Smooth muscle cell (in vitro differentiated cells): ENCODE measurements at regions not wholly inside any gene's neighbourhood (a gene's known extent, or its start where the extent isn't known, plus 50 kb on each side); places are given as distances from the start of the nearest gene placed in this dataset.
"Not testable (repeated sequence)": the region's sequence is repeated elsewhere in the genome, so short reads cannot be mapped to it uniquely, and the experiment has no call there.

Experiments used
- DNase-seq: peaks from one replicate; lab custom pipeline; 2025; ENCODE audit not compliant: unreplicated experiment; lab: John Stamatoyannopoulos, UW
- H2AFZ ChIP-seq: fragments of 200-600 bp; sonication (generic); 2 replicates; pipeline ENCODE4 v1.6.0; 2016; ENCODE audit warnings: antibody characterized with exemption, low read depth, mild to moderate bottlenecking
- H3F3A ChIP-seq: fragments of 200-600 bp; sonication (generic); 2 replicates; pipeline ENCODE4 v1.6.0; 2017; ENCODE audit warnings: antibody characterized with exemption, low read depth
- H3K27ac ChIP-seq: fragments of 200-600 bp; sonication (generic); 2 replicates; pipeline ENCODE4 v1.5.1; 2016; ENCODE audit warnings: low read depth, mild to moderate bottlenecking
- H3K27me3 ChIP-seq: fragments of 200-600 bp; sonication (generic); 2 replicates; pipeline ENCODE4 v1.6.1; 2016; ENCODE audit warnings: low read depth, mild to moderate bottlenecking
- H3K36me3 ChIP-seq: fragments of 200-600 bp; sonication (generic); 2 replicates; pipeline ENCODE4 v1.5.1; 2016; ENCODE audit warnings: low read depth
- H3K4me1 ChIP-seq: fragments of 200-600 bp; sonication (generic); 2 replicates; pipeline ENCODE4 v1.5.1; 2016; ENCODE audit warnings: low read depth
- H3K4me2 ChIP-seq: fragments of 200-600 bp; sonication (generic); 2 replicates; pipeline ENCODE4 v1.6.0; 2016; ENCODE audit warnings: mild to moderate bottlenecking
- H3K4me3 ChIP-seq: fragments of 200-600 bp; sonication (generic); 2 replicates; pipeline ENCODE4 v1.5.1; 2016; ENCODE audit warnings: mild to moderate bottlenecking
- H3K79me2 ChIP-seq: fragments of 200-600 bp; sonication (generic); 2 replicates; pipeline ENCODE4 v1.6.0; 2016; ENCODE audit warnings: low read depth, mild to moderate bottlenecking
- H3K9ac ChIP-seq: fragments of 200-600 bp; sonication (generic); 2 replicates; pipeline ENCODE4 v1.6.0; 2016; ENCODE audit warnings: low read depth
- H3K9me3 ChIP-seq: fragments of 200-600 bp; sonication (generic); replicated peaks from 2 replicates; pipeline ENCODE4 v1.5.1; 2016; ENCODE audit warnings: low read depth
- H4K20me1 ChIP-seq: fragments of 200-600 bp; sonication (generic); 2 replicates; pipeline ENCODE4 v1.6.0; 2016; ENCODE audit warnings: low read depth
- CTCF ChIP-seq: fragments of 200-600 bp; sonication (generic); IDR thresholded peaks from 2 replicates; pipeline ENCODE4 v1.5.1; 2017; ENCODE audit warnings: borderline replicate concordance, mild to moderate bottlenecking, antibody characterized with exemption; ENCODE audit not compliant: insufficient read depth, poor library complexity, severe bottlenecking
- WGBS: methylation state at CpG from one replicate; pipeline ENCODE4 v1.1.7; 2016; ENCODE audit warnings: low lambda C conversion rate; 5-methylcytosine and 5-hydroxymethylcytosine counted together

GRCh38 chr14:105921781-105922180, 395.4 kb downstream of the TMEM121 start:
- H3K79me2 ChIP-seq, H3K27ac ChIP-seq, H2AFZ ChIP-seq, H3K9me3 ChIP-seq, H3K4me2 ChIP-seq, H4K20me1 ChIP-seq, H3F3A ChIP-seq, H3K36me3 ChIP-seq, H3K9ac ChIP-seq, H3K4me3 ChIP-seq, H3K27me3 ChIP-seq, H3K4me1 ChIP-seq, DNase-seq: not testable (repeated sequence)
- WGBS, result 72% methylated on average over 4 of the region's 4 CpGs

- H3K27me3 ChIP-seq, H3K9me3 ChIP-seq, H3K4me2 ChIP-seq, H3K4me1 ChIP-seq, H3K4me3 ChIP-seq, H3K9ac ChIP-seq, H3K27ac ChIP-seq, H3K79me2 ChIP-seq, H3F3A ChIP-seq, DNase-seq, H4K20me1 ChIP-seq, H3K36me3 ChIP-seq, H2AFZ ChIP-seq: not testable (repeated sequence)
- WGBS, result 17% methylated on average over 1 of the region's 1 CpG
Observed at GRCh38 chr14:105923520-105924191, 397.3 kb downstream of the TMEM121 start.

- no peak for TF ChIP-seq CTCF
- Histone ChIP-seq H3K36me3 (no peaks in the 10 kb centered on the region), H3K4me1 (no peaks in the 10 kb centered on the region), H3K79me2 (no peaks in the 10 kb centered on the region), H3K4me3 (no peak overlapping the region), H3K9ac (no peak overlapping the region), H3K27ac (no peak overlapping the region), H3K27me3 (no peaks in the 10 kb centered on the region), H3F3A (no peaks in the 10 kb centered on the region), H4K20me1 (no peaks in the 10 kb centered on the region), H3K9me3 (peaks cover 5% of the 10 kb centered on the region), H3K4me2 (no peak overlapping the region), H2AFZ (no peak overlapping the region)
- DNase-seq, result no peak
- WGBS, result 78% methylated on average over 13 of the region's 13 CpGs
Observed at GRCh38 chr14:105924951-105925591, 398.7 kb downstream of the TMEM121 start.

- no peak overlapping the region for H3K4me2 ChIP-seq
- DNase-seq, result no peak
- no peaks in the 10 kb centered on the region for H3K27me3 ChIP-seq
- no peak for TF ChIP-seq CTCF
- no peaks in the 10 kb centered on the region for H3K4me1 ChIP-seq
- H3K79me2 ChIP-seq, result no peaks in the 10 kb centered on the region
- H3K9ac ChIP-seq, result no peak overlapping the region
- peaks cover 5% of the 10 kb centered on the region for H3K9me3 ChIP-seq
- H3K4me3 ChIP-seq, result no peak overlapping the region
- WGBS, result 88% methylated on average over 18 of the region's 18 CpGs
- no peak overlapping the region for H2AFZ ChIP-seq
- H3K27ac ChIP-seq, result no peak overlapping the region
- no peaks in the 10 kb centered on the region for H3K36me3 ChIP-seq
- H3F3A ChIP-seq, result no peaks in the 10 kb centered on the region
- H4K20me1 ChIP-seq, result no peaks in the 10 kb centered on the region
Observed at GRCh38 chr14:105925615-105926372, 399.4 kb downstream of the TMEM121 start.
